ENCODE measurements at regions not wholly inside any gene's neighbourhood (a gene's known extent, or its start where the extent isn't known, plus 50 kb on each side); places are given as distances from the start of the nearest gene placed in this dataset.

DNA sequence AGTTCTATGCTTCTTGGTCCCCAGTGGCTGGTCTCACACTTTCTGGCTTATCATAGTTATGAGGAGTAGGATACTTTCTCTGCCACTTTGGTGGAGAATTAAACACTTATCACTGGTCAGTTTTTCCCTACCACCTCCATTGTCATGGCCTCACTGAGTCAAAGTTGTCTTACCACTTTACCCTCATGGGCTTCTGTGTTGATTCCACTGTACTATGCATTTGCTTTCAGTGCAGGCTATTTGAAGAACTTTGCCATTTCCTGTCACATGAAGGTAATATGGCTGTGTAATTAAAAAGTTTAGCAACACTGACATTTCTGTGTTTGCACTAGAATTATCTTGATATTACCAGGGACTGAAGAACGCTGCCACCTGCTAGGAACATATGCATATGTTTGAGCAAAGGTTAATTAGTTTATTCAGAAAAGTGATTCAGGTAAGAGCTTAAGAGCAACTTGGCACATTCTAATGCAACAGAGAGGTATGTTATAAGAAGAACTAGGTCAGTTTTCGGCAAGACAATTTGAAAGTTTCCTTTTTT, 377.3 kb downstream of the PDCD6IP start:
- TF ChIP-seq, protein P1, sequence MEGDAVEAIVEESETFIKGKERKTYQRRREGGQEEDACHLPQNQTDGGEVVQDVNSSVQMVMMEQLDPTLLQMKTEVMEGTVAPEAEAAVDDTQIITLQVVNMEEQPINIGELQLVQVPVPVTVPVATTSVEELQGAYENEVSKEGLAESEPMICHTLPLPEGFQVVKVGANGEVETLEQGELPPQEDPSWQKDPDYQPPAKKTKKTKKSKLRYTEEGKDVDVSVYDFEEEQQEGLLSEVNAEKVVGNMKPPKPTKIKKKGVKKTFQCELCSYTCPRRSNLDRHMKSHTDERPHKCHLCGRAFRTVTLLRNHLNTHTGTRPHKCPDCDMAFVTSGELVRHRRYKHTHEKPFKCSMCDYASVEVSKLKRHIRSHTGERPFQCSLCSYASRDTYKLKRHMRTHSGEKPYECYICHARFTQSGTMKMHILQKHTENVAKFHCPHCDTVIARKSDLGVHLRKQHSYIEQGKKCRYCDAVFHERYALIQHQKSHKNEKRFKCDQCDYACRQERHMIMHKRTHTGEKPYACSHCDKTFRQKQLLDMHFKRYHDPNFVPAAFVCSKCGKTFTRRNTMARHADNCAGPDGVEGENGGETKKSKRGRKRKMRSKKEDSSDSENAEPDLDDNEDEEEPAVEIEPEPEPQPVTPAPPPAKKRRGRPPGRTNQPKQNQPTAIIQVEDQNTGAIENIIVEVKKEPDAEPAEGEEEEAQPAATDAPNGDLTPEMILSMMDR (IDR thresholded peaks at IDR 0.05) = no peak
- no peak for TF ChIP-seq POLR2A (IDR thresholded peaks at IDR 0.05)
